ENCODE measurements at regions not wholly inside any gene's neighbourhood (a gene's known extent, or its start where the extent isn't known, plus 50 kb on each side); places are given as distances from the start of the nearest gene placed in this dataset.
"Not testable (repeated sequence)": the region's sequence is repeated elsewhere in the genome, so short reads cannot be mapped to it uniquely, and the experiment has no call there.

DNA sequence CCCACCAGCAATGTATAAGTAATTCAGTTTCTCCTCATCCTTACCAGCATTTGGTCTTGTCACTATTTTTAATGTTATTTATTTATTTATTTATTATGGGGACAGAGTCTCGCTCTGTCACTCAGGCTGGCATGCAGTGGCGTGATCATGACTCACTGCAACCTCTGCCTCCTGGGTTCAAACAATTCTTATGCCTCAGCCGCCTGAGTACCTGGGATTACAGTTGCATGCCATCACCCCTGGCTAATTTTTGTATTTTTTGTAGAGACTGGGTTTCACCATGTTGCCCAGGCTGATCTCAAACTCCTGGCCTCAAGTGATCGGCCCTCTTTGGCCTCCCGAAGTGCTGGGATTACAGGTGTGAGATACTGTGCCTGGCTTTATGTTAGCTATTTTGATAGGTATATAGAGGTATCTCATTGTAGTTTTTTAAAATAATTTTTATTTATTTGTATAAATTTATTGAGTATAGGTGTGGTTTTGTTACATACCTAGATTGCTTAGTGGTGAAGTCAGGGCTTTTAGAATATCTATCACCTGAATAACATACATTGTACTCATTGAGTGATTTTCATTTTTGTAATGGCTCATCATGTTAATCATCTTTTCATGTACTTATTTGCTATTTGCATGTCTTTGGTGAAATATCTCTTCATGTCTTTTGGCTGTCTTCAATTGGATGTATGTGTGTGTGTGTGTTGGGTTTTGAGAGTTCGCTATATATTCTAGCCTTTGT is 53.3 kb downstream of the TANC2 start:
- TF ChIP-seq ZNF384 (IDR thresholded peaks at IDR 0.05) (no peak), SP1 (IDR thresholded peaks at IDR 0.05) (no peak)
- TF ChIP-seq, protein P1, sequence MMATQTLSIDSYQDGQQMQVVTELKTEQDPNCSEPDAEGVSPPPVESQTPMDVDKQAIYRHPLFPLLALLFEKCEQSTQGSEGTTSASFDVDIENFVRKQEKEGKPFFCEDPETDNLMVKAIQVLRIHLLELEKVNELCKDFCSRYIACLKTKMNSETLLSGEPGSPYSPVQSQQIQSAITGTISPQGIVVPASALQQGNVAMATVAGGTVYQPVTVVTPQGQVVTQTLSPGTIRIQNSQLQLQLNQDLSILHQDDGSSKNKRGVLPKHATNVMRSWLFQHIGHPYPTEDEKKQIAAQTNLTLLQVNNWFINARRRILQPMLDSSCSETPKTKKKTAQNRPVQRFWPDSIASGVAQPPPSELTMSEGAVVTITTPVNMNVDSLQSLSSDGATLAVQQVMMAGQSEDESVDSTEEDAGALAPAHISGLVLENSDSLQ (IDR thresholded peaks at IDR 0.05), result no peak
- DNase-seq (ENCODE audit: extremely low spot score), result no peak
- ChIA-PET POLR2A (no interaction called here), CTCF (no interaction called here)

DNA sequence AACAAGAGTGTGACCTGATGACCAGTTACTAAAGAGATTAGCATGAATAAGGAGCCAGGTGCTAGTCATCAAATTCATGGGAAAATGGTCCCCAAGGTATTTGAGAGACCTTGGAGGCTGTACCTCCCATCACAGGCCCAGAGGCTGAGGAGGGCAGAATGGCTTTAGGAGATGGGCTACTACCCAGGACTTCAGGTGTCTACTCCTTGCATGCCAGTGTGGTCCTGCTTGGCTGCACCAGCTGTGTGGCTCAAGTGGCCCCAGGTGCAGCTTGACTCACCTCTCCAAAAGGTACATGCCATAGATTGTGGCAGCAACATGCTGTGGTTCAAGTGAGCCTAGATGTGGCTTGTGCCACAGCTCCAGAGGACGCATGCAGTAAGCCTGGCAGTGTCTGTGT is 56.5 kb downstream of the TANC2 start:
- TF ChIP-seq L3MBTL2 (conservative IDR thresholded peaks at IDR 0.05) (no peak), TARDBP (IDR thresholded peaks at IDR 0.05) (no peak), ARNT (IDR thresholded peaks at IDR 0.05) (no peak), NFRKB (IDR thresholded peaks at IDR 0.05) (no peak), SUZ12 (IDR thresholded peaks at IDR 0.05) (no peak), ELF4 (IDR thresholded peaks at IDR 0.05) (no peak), CTBP1 (IDR thresholded peaks at IDR 0.05; ENCODE audit: borderline replicate concordance) (no peak), SP1 (IDR thresholded peaks at IDR 0.05) (no peak), FOXK2 (IDR thresholded peaks at IDR 0.05) (no peak), BHLHE40 (IDR thresholded peaks at IDR 0.05; ENCODE audit: borderline replicate concordance) (no peak), ZNF384 (IDR thresholded peaks at IDR 0.05) (no peak), FOXM1 (IDR thresholded peaks at IDR 0.05; ENCODE audit: borderline replicate concordance) (no peak), LEF1 (IDR thresholded peaks at IDR 0.05; ENCODE audit: borderline replicate concordance) (no peak), HDGF (IDR thresholded peaks at IDR 0.05; ENCODE audit: borderline replicate concordance) (no peak)
- TF ChIP-seq, protein P1 (IDR thresholded peaks at IDR 0.05), result no peak
- CTCF ChIA-PET, result interaction anchor here (0.6 to 0.9 kb wide), 2 partner anchors 10 to 34 kb away, joined by 3 to 5 read pairs; no protein-coding TSS in a partner anchor
- POLR2A ChIA-PET, result no interaction called here
- DNase-seq (ENCODE audit: extremely low spot score), result no peak

DNA sequence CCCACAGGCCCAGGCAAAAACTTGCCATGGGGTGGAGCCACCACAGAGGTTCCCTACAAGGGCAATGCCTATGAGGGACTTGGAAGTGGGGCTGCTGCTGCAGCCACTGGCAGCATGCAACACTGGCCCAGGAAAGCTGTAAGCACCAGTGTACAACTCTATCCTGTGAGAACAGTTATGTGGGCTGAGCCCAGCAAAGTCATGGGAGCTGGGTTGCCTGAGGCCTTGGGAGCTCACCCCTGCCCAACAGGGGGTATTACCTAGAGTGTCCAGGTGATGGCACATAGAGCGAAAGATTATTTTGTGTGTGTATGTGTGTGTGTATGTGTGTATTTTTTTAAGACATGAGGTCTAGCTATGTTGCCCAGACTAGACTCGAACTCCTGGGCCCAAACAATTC is 57.0 kb downstream of the TANC2 start:
- POLR2A ChIA-PET, result no interaction called here
- DNase-seq (ENCODE audit: extremely low spot score), result no peak
- no peak for TF ChIP-seq TARDBP (IDR thresholded peaks at IDR 0.05)
- CTCF ChIA-PET, result interaction anchor here (0.9 kb wide), 1 partner anchor 9 kb away, joined by 3 read pairs; no protein-coding TSS in a partner anchor

DNA sequence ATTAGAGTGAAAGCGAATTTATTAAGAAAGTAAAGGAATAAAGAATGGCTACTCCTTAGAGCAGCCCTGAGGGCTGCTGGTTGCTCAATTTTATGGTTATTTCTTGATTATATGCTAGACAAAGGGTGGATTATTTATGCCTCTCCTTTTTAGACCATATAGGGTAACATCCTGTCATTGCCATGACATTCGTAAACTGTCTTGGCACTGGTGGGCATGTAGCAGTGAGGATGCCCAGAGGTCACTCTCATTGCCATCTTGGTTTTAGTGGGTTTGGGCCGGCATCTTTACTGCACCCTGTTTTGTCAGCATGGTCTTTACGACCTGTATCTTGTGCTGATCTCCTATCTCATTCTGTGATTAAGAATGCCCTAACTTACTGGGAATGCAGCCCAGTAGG is 58.2 kb downstream of the TANC2 start:
- TF ChIP-seq SUZ12 (IDR thresholded peaks at IDR 0.05) (no peak), SP1 (IDR thresholded peaks at IDR 0.05) (no peak)
- POLR2A ChIA-PET, result no interaction called here
- CTCF ChIA-PET, result no interaction called here

DNA sequence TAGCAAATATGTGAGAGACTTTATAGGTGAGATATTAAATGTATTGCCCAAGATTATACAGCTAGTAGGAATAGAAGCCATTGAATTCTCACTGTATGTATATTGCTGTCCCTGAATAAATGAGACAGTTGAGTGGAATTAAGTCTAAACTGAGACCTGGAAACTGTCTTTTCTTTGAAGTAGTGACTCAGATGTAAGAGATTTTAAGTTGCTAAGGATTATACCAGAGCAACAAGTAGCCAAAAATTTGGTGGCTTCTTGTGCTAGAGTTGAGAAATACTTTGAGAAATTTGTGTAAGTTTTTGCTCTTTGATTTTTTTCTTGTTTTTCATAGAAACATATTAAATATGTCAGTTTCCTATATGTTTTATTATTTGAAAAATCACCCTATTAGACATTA is 58.7 kb downstream of the TANC2 start:
- DNase-seq (ENCODE audit: extremely low spot score), result no peak
- no peak for TF ChIP-seq HDGF (IDR thresholded peaks at IDR 0.05; ENCODE audit: borderline replicate concordance)
- TF ChIP-seq L3MBTL2 (conservative IDR thresholded peaks at IDR 0.05), result no peak
- TF ChIP-seq FOXK2 (IDR thresholded peaks at IDR 0.05), result no peak
- no peak for TF ChIP-seq NFRKB (IDR thresholded peaks at IDR 0.05)
- POLR2A ChIA-PET, result no interaction called here
- CTCF ChIA-PET, result no interaction called here

More for the DNA sequence above, 58.2 kb downstream of the TANC2 start:
- DNase-seq (ENCODE audit: extremely low spot score), result no peak

DNA sequence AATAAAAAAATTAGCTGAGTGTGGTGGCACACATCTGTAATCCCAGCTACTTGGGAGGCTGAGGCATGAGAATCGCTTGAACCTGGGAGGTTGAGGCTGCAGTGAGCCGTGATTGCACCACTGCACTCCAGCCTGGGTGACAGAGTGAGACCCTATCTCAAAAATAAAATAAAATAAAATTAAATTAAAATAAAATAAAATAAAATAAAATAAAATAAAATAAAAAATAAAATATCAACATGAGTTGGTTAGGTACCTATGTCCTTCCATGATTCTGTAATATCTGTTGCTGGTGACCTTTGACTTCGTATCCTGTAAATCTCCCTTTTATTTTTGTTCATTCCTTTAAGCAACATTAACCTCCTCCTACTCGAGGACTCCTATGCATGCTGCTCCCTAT is 59.6 kb downstream of the TANC2 start:
- CTCF ChIA-PET; DNase-seq (ENCODE audit: extremely low spot score); POLR2A ChIA-PET: not testable (repeated sequence)

DNA sequence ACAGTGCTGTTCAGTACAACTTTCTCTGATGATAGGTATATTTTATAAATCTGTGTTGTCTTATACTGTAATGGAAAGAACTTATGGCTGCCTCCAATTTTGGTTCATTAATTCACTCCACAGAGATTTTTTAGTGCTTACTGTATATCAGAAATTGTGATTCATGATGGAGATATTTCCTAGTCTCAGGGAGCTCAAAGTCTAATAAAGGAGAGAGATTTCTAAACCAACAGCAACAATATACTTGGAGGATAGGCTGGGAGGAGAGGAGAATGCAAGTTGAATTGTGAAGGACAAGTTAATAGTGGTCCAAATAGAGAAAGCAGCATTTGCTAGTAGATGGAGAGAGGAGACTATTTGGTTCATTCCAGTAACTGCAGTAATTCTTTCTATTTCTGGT is 63.5 kb downstream of the TANC2 start:
- ChIA-PET CTCF (no interaction called here), POLR2A (no interaction called here)
- TF ChIP-seq SP1 (IDR thresholded peaks at IDR 0.05) (no peak), SUZ12 (IDR thresholded peaks at IDR 0.05) (no peak), ZNF384 (IDR thresholded peaks at IDR 0.05) (no peak), HDGF (IDR thresholded peaks at IDR 0.05; ENCODE audit: borderline replicate concordance) (no peak), BHLHE40 (IDR thresholded peaks at IDR 0.05; ENCODE audit: borderline replicate concordance) (no peak), CTBP1 (IDR thresholded peaks at IDR 0.05; ENCODE audit: borderline replicate concordance) (no peak), FOXM1 (IDR thresholded peaks at IDR 0.05; ENCODE audit: borderline replicate concordance) (no peak), FOXA1 (IDR thresholded peaks at IDR 0.05) (no peak), NFRKB (IDR thresholded peaks at IDR 0.05) (no peak), ARNT (IDR thresholded peaks at IDR 0.05) (no peak), L3MBTL2 (conservative IDR thresholded peaks at IDR 0.05) (no peak)
- DNase-seq (ENCODE audit: extremely low spot score), result no peak

DNA sequence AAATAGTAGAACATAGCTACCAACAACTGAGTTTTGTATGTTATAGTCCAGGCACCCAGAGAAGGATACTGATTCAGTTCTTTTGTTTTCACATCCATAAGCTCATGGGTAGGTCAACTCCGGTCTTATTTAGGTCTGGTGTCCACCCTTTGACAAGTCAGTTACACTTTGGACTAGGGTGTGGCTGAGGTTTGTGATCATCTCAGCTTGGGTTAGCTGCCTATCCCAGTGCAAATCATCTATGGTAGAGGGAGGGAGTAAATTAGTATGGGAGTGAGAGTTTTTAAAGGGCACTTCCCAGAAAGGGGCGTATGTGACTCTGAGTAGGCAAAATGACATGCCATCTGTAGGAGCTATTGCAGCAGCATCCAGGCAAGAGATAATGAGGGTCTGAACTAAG is 66.1 kb downstream of the TANC2 start:
- CTCF ChIA-PET, result interaction anchor here (1.1 kb wide), 1 partner anchor 9 kb away, joined by 3 read pairs; no protein-coding TSS in a partner anchor

More for the DNA sequence above, 66.1 kb downstream of the TANC2 start:
- TF ChIP-seq ARNT (IDR thresholded peaks at IDR 0.05) (no peak), FOXA1 (IDR thresholded peaks at IDR 0.05) (no peak), BHLHE40 (IDR thresholded peaks at IDR 0.05; ENCODE audit: borderline replicate concordance) (no peak), LEF1 (IDR thresholded peaks at IDR 0.05; ENCODE audit: borderline replicate concordance) (no peak), SP1 (IDR thresholded peaks at IDR 0.05) (no peak), FOXM1 (IDR thresholded peaks at IDR 0.05; ENCODE audit: borderline replicate concordance) (no peak), HDGF (IDR thresholded peaks at IDR 0.05; ENCODE audit: borderline replicate concordance) (no peak), FOXK2 (IDR thresholded peaks at IDR 0.05) (no peak), L3MBTL2 (conservative IDR thresholded peaks at IDR 0.05) (no peak)
- TF ChIP-seq, protein P1 (IDR thresholded peaks at IDR 0.05), result no peak
- POLR2A ChIA-PET, result no interaction called here
- DNase-seq (ENCODE audit: extremely low spot score), result no peak

Measured in HEK293T (cell line).